Ammon's horn (tissue), 1 donor: ENCODE measurements at regions not wholly inside any gene's neighbourhood (a gene's known extent, or its start where the extent isn't known, plus 50 kb on each side); places are given as distances from the start of the nearest gene placed in this dataset.

Source experiments
- DNase-seq: peaks from one replicate; pipeline ENCODE4 v3.0.0-alpha.2; 2016; ENCODE audit warnings: low spot score

GRCh38 chr5:33297760-33298216 lies 143.0 kb upstream of the TARS1 start:
- no peak for DNase-seq

GRCh38 chr5:33299621-33300208 lies 141.1 kb upstream of the TARS1 start:
- DNase-seq = peak; percentile 54

GRCh38 chr5:33300209-33300742 lies 140.5 kb upstream of the TARS1 start:
- peak; percentile 59 for DNase-seq

- no peak for DNase-seq
Measured at GRCh38 chr5:33303579-33304095, 137.1 kb upstream of the TARS1 start.

GRCh38 chr5:33304601-33305000 lies 136.2 kb upstream of the TARS1 start:
- DNase-seq = no peak

GRCh38 chr5:33305572-33305971 lies 135.2 kb upstream of the TARS1 start:
- DNase-seq = no peak

- DNase-seq = no peak
Measured at GRCh38 chr5:33306758-33307157, 134.0 kb upstream of the TARS1 start.

- no peak for DNase-seq
Measured at GRCh38 chr5:33308586-33308985, 132.2 kb upstream of the TARS1 start.

GRCh38 chr5:33309068-33309467 lies 131.7 kb upstream of the TARS1 start:
- DNase-seq = no peak

- no peak for DNase-seq
Measured at GRCh38 chr5:33309536-33310345, 131.0 kb upstream of the TARS1 start.

- DNase-seq = no peak
Measured at GRCh38 chr5:33310451-33310850, 130.3 kb upstream of the TARS1 start.

- no peak for DNase-seq
Measured at GRCh38 chr5:33311893-33312292, 128.9 kb upstream of the TARS1 start.

- DNase-seq = no peak
Measured at GRCh38 chr5:33312571-33313549, 127.9 kb upstream of the TARS1 start.

GRCh38 chr5:33315189-33315588 lies 125.6 kb upstream of the TARS1 start:
- DNase-seq = no peak

GRCh38 chr5:33316773-33317172 lies 124.0 kb upstream of the TARS1 start:
- DNase-seq = no peak

- DNase-seq = no peak
Measured at GRCh38 chr5:33317271-33317670, 123.5 kb upstream of the TARS1 start.

GRCh38 chr5:33319151-33319550 lies 121.6 kb upstream of the TARS1 start:
- DNase-seq = no peak

GRCh38 chr5:33319841-33320240 lies 120.9 kb upstream of the TARS1 start:
- no peak for DNase-seq

GRCh38 chr5:33321026-33321425 lies 119.7 kb upstream of the TARS1 start:
- no peak for DNase-seq

- no peak for DNase-seq
Measured at GRCh38 chr5:33322632-33323031, 118.1 kb upstream of the TARS1 start.

GRCh38 chr5:33324667-33325307 lies 116.0 kb upstream of the TARS1 start:
- no peak for DNase-seq
